CD1c-positive myeloid dendritic cell (primary cell): ENCODE measurements at regions not wholly inside any gene's neighbourhood (a gene's known extent, or its start where the extent isn't known, plus 50 kb on each side); places are given as distances from the start of the nearest gene placed in this dataset.
"Not testable (repeated sequence)": the region's sequence is repeated elsewhere in the genome, so short reads cannot be mapped to it uniquely, and the experiment has no call there.

Source experiments
- DNase-seq: peaks from one replicate; pipeline ENCODE4 v3.0.0-alpha.2; 2016; ENCODE audit errors: extremely low spot score

DNA sequence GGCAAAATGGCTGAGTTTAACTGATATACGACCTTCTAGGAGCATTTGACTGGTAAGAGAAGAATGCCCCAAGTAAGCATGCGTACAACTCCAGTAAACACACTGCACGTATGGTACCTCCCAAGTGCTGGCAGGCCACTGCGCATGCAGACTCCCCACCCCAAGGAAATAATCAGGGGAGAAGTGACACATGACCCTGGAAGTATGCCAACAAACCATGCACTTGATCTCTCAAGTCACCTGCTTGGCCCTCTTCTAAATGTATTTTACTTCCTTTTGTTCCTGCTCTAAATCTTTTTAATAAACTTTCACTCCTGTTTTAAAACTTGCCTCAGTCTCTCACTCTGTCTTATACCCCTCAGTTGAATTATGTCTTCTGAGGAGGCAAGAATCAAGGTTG lies 129.8 kb upstream of the COL5A2 start:
- DNase-seq: no peak

- no peak for DNase-seq
Measured at GRCh38 chr2:189312211-189312610, 129.1 kb upstream of the WDR75 start.

- DNase-seq: no peak
Measured at GRCh38 chr2:189312643-189313042, 128.6 kb upstream of the WDR75 start.

- DNase-seq: no peak
Measured at GRCh38 chr2:189318761-189319160, 122.5 kb upstream of the WDR75 start.

DNA sequence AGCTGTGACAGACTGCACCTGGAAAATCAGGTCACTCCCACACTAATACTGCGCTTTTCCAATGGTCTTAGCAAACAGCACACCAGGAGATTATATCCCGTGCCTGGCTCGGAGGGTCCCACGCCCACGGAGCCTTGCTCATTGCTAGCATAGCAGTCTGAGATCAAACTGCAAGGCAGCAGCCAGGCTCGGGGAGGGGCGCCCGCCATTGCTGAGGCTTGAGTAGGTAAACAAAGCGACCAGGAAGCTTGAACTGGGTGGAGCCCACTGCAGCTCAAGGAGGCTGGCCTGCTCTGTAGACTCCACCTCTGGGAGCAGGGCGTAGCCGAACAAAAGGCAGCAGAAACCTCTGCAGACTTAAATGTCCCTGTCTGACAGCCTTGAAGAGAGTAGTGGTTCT lies 121.8 kb upstream of the WDR75 start:
- not testable (repeated sequence) for DNase-seq

DNA sequence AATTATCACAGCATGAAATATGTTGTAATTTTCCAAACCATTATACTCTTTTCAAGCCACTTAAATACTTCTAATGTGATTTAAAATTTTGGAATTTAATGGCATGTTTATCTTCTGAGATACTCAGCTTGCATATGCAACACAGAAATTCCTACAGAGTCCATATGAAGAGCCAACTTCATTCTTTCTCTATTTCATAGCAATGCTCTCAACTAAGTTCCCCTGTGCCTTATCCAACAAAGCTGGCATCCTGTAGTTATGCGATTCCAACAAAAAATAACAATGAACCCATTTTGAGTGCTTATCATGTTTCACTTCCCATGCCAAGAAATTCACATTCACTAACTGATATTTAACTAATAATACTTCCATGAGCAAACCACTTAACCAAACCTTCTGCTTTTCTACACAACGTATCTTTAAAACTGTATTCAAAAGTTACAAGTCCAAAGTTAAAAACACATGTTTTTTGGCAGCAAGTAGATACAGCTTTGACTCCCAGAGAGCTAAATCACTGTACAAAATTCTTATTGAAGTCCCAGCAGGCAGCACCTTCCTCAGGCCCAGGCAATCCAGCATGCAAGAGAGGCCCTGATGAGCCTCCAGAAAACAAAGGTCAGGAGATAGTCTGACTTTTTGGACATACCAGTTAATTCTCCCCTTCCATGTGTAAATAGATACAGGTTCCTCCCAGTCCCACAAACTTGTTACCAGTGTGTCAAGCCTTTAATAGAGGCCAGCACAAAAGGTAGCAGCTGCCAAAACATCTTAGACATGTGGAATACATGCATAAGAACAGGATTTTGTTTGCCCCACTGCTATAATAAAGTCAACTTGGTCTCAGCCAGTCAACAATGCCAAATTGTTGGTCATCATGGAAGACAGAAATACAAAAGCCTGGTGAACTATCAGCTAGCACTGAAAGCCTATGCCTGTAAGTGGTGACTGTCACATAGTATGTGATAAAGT lies 113.1 kb upstream of the WDR75 start:
- no peak for DNase-seq

GRCh38 chr2:189328848-189329245 lies 112.4 kb upstream of the WDR75 start:
- DNase-seq: no peak

GRCh38 chr2:189336276-189336975 lies 104.8 kb upstream of the WDR75 start:
- no peak for DNase-seq

DNA sequence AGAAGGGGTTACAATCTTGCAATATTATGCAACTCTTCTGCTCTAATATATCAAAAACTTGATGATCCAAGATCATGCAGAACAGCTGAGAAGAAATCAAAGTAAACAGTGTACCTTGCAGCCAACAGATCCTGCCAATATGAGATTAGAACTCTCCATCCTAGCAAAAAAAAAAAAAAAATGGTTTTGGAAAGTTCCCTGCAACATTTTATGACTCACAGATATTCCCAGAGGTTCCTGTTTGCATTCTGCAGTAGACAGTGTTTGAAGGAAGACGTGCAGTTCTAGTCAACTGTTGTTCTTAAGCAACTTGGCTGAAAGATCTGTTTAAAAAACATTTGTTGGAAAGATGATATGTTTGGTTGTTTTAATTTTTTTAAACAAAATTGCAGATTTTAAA lies 103.6 kb upstream of the WDR75 start:
- DNase-seq: no peak

DNA sequence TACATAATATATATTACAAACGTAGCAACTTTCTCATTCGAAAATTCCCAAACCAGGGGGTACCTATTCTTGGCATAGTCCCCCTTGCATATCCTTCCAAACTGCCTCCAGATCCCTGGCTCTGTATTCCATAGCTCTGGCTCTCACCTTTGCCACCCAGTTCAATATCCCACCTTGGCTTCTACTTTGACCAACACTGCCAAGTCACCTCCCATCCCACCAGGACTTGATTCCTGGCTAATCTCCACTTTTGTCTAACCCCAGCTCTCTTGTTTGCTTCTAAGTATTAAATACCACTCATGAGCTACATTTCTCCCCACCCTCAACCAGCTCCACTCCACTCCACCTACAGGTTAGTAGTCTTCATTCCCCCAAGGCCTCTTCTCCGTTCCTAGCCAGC lies 103.2 kb upstream of the WDR75 start:
- DNase-seq: no peak

GRCh38 chr2:189341077-189341476 lies 100.2 kb upstream of the WDR75 start:
- DNase-seq: no peak

DNA sequence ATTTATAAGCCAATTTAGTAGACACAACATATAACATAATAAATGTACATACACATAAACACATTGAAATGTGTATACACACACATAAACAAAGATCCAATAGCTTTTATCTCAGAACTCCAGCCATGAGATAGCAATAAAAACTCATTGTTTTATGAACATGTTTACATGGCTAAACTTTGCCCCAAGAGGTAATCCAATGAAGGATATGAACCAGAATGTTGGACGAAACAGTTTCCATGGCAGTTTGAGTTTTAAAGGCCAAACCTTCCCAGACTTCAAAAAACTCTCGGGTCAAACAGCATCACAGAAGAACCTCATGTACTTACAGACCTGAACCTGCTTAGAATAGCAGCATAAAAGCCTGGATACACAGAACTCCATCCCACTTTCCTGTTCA lies 97.2 kb upstream of the WDR75 start:
- DNase-seq: no peak

GRCh38 chr2:189347540-189347939 lies 93.7 kb upstream of the WDR75 start:
- DNase-seq: peak; percentile 6

DNA sequence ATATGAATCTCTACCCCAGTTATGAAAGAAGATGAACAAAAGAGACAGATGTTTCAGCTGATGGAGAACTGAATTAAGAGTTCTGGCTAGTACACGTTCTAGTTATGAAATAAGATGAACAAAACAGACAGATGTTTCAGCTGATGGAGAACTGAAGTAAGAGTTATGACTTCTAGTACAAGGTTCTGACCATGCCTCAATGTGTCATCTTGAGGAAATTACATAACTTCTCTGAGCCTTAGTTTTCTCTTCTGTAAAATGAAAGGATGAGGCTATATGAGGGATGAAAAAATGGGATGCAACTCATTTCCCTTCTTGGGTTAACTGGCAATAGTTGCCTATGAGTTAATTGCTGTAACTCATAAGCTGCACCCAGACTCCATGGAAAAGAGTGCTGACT lies 92.9 kb upstream of the WDR75 start:
- no peak for DNase-seq

DNA sequence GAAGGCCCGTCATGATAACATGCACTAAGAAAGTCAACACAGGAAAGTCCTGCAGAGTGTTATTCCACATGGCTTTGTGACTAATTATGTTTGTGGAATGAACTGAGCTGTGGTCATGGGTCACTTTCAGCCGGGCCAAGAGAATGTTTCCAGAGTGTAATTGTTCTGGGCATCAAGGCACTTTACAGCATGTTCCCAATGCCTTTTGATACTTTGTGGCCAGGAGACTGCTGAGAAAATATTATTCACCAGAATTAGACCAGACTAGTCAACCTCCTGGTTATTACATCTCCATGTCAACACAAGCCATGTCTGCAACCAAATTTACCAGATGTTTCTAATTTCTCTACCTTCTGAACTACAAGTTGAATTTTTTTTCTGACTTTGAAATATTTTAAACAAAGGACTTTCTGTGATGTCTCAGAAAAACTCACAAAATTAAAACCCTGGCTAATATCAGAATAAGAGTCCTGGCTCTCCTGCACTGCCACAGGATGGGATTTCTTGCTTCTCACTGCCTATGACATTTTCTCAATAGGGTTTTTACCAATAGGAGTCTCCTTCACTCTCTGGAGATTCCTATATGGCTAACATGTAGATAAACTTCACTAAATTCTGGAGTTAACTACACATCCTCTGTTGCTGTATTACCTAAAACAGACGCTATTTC lies 90.6 kb upstream of the WDR75 start:
- DNase-seq: no peak

DNA sequence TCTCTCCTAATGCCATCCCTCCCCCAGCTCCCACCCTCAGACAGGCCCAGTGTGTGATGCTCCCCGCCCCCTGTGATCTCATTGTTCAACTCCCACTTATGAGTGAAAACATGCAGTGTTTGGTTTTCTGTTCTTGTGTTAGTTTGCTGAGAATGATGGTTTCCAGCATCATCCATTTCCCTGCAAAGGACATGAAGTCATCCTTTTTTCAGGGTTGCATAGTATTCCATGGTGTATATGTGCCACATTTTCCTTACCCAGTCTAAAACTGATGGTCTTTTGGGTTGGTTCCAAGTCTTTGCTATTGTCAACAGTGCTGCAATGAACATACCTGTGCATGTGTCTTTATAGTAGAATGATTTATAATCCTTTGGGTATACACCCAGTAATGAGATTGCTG lies 89.3 kb upstream of the WDR75 start:
- not testable (repeated sequence) for DNase-seq

DNA sequence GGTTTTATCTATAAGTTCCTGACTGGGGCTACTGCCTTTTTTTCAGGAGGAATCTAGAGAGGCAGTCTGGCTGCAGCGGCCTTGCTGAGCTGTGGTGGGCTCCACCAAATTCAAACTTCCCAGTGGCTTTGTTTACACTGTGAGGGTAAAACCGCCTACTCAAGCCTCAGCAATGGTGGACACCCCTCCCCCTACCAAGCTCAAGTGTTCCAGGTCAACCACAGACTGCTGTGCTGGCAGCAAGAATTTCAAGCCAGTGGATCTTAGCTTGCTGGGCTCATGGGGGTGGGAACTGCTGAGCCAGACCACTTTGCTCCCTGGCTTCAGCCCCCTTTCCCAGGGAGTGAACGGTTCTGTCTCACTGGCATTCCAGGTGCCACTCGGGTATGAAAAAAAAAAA lies 83.9 kb upstream of the WDR75 start:
- not testable (repeated sequence) for DNase-seq

DNA sequence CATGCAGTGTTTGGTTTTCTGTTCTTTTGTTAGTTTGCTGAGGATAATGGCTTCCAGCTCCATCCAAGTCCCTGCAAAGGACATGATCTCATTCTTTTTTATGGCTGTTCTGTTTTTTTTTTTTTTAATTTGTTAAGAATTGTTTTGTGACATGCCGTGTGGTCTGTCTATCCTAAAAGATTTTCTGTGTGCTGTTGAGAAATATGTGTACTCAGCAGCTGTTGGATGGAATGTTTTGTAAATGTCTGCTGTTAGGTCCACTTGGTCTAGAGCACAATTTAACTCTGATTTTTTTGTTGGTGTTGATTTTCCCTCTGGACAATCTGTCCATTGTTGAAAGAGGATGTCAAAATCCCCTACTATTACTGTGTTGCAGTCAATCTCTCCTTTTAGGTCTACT lies 80.4 kb upstream of the WDR75 start:
- DNase-seq: no peak

GRCh38 chr2:189362283-189362682 lies 79.0 kb upstream of the WDR75 start:
- no peak for DNase-seq

DNA sequence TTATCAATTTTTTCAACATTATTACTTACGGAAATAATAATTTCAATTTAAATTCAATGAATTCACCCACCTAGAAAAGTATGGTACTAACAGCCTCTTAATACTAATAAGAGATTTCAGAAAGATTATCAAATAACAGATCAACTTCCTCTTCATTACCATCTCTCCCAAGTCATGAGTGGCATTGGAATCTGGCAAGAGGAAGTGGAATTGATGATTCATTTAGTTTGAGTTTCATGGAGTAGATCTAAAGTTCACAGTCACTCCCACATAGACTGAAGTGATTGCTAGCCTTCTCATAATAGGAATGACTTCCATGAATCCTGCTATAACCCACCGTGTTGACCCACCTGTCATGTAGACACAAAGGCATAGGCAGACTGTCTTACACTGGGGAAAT lies 77.7 kb upstream of the WDR75 start:
- DNase-seq: peak; percentile 77

GRCh38 chr2:189364607-189365006 lies 76.7 kb upstream of the WDR75 start:
- DNase-seq: no peak

DNA sequence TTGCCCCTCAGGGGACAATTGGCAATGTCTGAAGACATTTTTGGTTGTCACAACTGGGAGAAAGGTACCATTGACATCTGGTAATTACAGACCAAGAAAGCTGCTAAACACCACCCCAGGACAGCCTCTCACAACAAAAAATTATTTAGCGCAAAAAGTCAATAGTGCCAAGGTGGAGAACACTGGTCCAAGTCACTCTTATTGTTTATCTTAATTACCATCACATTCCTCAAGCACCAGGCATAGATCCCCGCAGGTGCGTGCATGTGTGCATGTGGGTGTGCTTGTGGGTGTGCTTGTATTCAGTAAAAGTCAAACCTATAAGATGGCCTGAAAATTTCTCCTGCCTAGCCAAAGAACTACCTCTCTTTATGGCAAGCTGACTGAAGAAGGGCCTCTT lies 74.9 kb upstream of the WDR75 start:
- DNase-seq: no peak

GRCh38 chr2:189367343-189367742 lies 73.9 kb upstream of the WDR75 start:
- DNase-seq: no peak
